Activated CD4-positive, alpha-beta T cell treated with anti-CD3 and anti-CD28 coated beads for 1 hour (primary cell): ENCODE measurements at regions not wholly inside any gene's neighbourhood (a gene's known extent, or its start where the extent isn't known, plus 50 kb on each side); places are given as distances from the start of the nearest gene placed in this dataset.
"Not testable (repeated sequence)": the region's sequence is repeated elsewhere in the genome, so short reads cannot be mapped to it uniquely, and the experiment has no call there.

Experiments used
- DNase-seq: peaks from one replicate; pipeline ENCODE4 v3.0.0-alpha.2; 2020

GRCh38 chr2:375270-375955 lies 87.5 kb upstream of the ALKAL2 start:
- no peak for DNase-seq

GRCh38 chr2:368386-368785 lies 80.5 kb upstream of the ALKAL2 start:
- no peak for DNase-seq

DNA sequence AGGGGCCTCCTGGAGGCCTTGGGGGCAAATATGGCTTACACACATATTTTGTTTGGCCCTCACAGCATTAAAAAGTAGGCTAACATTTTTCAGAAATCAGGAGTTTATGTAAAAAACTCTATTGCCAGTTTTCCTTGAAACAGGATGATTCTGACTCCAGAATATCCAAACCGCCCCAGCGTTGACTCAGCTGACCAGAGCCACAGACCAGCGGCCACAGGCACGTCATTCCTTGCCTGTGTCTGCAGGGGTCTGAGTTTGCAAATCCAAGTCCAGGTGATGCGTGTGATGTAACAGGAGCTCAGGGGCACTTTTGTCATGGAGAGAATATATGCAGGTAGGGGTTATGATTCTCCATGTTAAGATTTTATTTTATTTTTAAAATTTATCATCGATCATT lies 79.4 kb upstream of the ALKAL2 start:
- DNase-seq, result no peak

GRCh38 chr2:366706-367105 lies 78.8 kb upstream of the ALKAL2 start:
- DNase-seq, result no peak

- no peak for DNase-seq
These were observed 77.7 kb upstream of the ALKAL2 start for GRCh38 chr2:365367-366275.

DNA sequence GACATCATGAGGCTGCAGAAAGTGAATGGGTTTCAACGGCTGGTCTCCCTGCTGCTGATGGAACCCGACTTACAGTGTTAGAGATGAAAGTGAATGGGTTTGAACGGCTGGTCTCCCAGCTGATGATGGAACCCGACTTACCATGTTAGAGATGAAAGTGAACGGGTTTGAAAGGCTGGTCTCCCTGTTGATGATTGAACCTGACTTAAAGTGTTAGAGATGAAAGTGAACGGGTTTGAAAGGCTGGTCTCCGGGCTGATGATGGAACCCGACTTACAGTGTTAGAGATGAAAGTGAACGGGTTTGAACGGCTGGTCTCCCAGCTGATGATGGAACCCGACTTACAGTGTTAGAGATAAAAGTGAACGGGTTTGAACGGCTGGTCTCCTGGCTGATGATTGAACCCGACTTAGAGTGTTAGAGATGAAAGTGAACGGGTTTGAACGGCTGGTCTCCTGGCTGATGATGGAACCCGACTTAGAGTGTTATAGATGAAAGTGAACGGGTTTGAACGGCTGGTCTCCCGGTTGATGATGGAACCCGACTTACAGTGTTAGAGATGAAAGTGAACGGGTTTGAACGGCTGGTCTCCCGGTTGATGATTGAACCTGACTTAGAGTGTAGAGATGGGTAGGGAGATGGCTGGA lies 76.1 kb upstream of the ALKAL2 start:
- no peak for DNase-seq

- no peak for DNase-seq
These were observed 75.0 kb upstream of the ALKAL2 start for GRCh38 chr2:362924-363323.

DNA sequence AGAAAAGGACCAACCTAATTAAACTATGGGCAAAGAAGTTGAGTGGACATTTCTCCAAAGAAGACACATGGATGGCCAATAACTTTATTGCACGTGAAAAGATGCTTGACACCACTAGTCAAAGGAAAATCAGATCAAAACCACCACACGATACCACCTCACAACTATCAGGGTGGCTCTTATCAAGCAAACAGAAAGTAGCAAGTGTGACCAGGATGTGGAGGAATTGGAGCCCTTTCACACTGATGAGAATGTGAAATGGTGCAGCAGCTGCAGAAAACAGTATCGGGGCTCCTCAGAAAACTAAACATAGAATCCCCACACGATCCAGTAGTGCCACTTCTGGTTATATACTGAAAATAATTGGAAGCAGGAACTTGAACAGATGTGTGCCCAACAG lies 72.2 kb upstream of the ALKAL2 start:
- no peak for DNase-seq

- no peak for DNase-seq
These were observed 71.2 kb upstream of the ALKAL2 start for GRCh38 chr2:359047-359446.

- no peak for DNase-seq
These were observed 69.9 kb upstream of the ALKAL2 start for GRCh38 chr2:357811-358210.

DNA sequence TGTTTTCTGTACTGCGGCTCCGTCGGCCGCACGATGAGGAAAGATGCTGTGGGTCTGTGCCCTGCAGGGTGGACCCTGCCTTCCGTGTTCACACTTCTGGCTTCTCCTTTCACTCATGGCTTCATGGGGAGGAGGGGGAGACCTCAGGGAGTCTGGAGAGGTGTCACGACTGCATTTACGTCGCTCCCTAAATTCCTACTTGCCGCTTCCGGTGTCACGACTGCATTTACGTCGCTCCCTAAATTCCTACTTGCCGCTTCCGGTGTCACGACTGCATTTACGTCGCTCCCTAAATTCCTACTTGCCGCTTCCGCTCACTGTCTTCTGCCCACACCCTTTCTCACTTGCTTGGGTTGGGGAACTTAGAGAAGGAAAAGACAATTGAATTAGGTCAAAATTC lies 68.4 kb upstream of the ALKAL2 start:
- DNase-seq, result not testable (repeated sequence)

DNA sequence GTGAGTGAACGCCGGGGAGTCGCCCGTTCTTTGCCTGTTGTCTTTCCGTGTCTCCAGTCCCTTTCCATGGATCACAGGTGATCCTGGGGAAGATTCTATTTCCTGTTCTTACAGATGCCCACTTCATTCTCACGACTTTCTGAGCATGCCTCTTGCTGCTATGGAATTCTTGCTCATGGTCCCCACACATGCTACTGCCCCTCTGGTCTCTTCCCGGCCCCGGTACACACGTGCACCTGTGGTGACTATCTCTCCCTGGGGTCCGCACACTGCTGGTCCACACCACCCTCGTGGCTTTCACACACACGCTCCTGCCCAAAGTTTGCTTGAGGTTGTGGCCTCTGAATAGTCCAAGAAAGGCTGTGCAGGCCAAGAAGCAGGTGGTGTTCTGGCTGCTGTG lies 67.9 kb upstream of the ALKAL2 start:
- no peak for DNase-seq

GRCh38 chr2:352696-353095 lies 64.8 kb upstream of the ALKAL2 start:
- DNase-seq, result no peak

GRCh38 chr2:349390-349789 lies 61.5 kb upstream of the ALKAL2 start:
- DNase-seq, result no peak

DNA sequence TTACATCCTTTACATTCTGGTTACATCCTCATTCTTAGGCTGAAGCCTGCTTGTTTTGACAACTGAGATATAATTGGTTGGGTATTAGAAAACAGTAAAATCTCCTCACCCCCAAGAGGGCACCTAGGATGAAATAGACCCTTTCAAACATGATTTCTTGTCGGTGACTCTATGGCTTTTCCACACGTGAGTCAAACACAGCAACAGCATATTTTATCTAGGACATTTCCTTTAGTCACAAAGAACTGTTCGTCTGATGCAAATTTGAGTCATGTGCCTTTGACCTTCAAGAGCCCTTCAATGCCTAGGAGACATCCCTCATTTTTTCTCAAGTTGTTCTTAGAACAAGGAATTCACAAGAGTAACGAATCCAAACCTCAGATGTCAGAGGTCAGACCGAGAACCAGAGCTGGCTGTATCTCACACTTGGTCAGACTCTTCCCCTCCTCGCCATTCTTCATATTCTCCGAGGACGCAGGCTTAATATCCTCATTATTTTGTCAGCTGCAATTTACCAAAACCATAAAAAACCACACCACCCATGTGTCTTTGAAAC lies 60.5 kb upstream of the ALKAL2 start:
- no peak for DNase-seq

DNA sequence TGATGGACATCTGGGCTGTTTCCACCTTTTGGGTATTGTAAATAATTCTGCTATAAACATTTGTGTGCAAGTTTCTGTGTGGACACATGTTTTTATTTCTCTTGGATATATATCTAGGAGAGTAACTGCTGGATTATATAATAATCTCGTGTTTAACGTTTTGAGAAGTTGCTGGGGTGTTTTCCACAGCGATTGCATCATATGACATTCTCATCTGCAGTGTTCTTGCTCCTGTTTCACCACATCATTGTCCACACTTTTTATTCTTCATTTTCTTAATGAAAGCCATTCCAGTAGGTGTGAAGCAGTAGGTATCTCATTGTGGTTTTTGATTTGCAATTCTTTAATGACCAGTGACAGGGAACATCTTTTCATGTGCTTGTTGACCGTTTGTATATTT lies 56.9 kb upstream of the ALKAL2 start:
- no peak for DNase-seq

- no peak for DNase-seq
These were observed 55.5 kb upstream of the ALKAL2 start for GRCh38 chr2:343355-343754.

- DNase-seq, result no peak
These were observed 54.0 kb upstream of the ALKAL2 start for GRCh38 chr2:341912-342311.

DNA sequence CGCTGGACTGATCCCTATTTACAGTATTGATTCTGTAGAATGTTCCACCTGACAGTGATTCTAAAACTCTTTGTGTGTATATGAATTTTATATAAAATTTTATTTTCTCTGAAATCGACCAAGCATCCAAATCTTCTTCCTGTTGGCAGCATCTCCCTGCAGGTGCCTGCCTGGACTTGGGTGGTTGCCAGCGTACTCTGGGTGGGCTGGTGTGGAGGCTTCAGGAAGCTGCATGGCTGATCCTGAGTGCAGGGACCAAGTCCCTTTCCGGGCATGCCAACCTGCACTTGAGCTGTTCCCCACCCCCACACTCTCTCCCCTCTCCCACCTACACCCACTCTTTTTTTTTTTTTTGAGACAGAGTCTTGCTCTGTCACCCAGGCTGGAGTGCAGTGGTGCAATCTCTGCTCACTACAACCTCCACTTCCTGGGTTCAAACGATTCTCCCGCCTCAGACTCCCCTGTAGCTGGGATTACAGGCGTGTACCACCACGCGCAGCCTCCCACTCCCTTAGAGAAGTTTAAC lies 53.2 kb upstream of the ALKAL2 start:
- DNase-seq, result no peak
